B cell (primary cell): ENCODE measurements at regions not wholly inside any gene's neighbourhood (a gene's known extent, or its start where the extent isn't known, plus 50 kb on each side); places are given as distances from the start of the nearest gene placed in this dataset.

Source experiments
- EZH2 ChIP-seq: IDR thresholded peaks from 2 replicates; pipeline ENCODE4 v1.6.1; 2012; ENCODE audit warnings: borderline replicate concordance, low read depth, mild to moderate bottlenecking, moderate library complexity, low read length; ENCODE audit not compliant: insufficient read depth, poor library complexity, severe bottlenecking
- TF ChIP-seq, protein P1 (sequence below): fragments of 200-600 bp; IDR thresholded peaks from one replicate; pipeline ENCODE4 v1.8.0; 2022; ENCODE audit warnings: antibody characterized with exemption, mild to moderate bottlenecking

DNA sequence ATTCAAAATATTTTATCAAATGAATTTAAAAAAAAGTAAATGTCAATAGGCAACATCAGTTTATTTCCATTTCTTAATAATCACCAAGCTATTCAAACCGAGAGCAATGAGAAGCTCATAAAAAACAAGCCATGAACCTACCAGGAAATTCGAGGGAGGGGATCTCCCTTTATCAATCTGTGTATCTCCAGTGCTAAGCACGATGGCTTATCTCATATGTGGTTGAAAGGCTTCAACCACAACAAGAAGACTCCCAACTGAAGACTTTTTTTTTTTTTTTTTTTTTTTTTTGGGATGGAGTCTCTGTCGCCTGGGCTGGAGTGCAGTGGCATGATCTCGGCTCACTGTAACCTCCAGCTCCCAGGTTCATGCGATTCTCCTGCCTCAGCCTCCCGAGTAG is 833.3 kb downstream of the USP25 start:
- TF ChIP-seq, protein P1, sequence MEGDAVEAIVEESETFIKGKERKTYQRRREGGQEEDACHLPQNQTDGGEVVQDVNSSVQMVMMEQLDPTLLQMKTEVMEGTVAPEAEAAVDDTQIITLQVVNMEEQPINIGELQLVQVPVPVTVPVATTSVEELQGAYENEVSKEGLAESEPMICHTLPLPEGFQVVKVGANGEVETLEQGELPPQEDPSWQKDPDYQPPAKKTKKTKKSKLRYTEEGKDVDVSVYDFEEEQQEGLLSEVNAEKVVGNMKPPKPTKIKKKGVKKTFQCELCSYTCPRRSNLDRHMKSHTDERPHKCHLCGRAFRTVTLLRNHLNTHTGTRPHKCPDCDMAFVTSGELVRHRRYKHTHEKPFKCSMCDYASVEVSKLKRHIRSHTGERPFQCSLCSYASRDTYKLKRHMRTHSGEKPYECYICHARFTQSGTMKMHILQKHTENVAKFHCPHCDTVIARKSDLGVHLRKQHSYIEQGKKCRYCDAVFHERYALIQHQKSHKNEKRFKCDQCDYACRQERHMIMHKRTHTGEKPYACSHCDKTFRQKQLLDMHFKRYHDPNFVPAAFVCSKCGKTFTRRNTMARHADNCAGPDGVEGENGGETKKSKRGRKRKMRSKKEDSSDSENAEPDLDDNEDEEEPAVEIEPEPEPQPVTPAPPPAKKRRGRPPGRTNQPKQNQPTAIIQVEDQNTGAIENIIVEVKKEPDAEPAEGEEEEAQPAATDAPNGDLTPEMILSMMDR, result no peak
- TF ChIP-seq EZH2, result no peak
